A549 (cell line): ENCODE measurements at regions not wholly inside any gene's neighbourhood (a gene's known extent, or its start where the extent isn't known, plus 50 kb on each side); places are given as distances from the start of the nearest gene placed in this dataset.

Experiments used
- ATAC-seq, 2 experiments: fragments of 200-7000 bp in 1 of 2; fragments of >200 bp in 1 of 2; cut with Nextera tagmentation in 1 of 2; cut with Tn5 transposase in 1 of 2; 3 replicates each; pipeline versions ENCODE4 v1.8.0 to v1.9.1; 2018 to 2020; ENCODE audit warnings: mild to moderate bottlenecking in 1 of 2, moderate library complexity in 1 of 2
- CTCF ChIA-PET: fragments of 300-600 bp; sonication (Branson Sonifier 250); formaldehyde crosslinking; extraction: SDS; loops from one replicate; lab custom pipeline; 2021; ENCODE audit warnings: antibody characterized with exemption, inconsistent platforms; lab: Yijun Ruan, JAX
- POLR2A ChIA-PET: fragments of 350-600 bp; formaldehyde crosslinking; extraction: SDS; loops from one replicate; lab custom pipeline; 2021; ENCODE audit warnings: antibody characterized with exemption, inconsistent platforms; lab: Yijun Ruan, JAX
- DNase-seq, 2 experiments: peaks; one replicate each; pipeline versions ENCODE4 v3.0.0 to v3.0.0-alpha.2; 2011 to 2016; ENCODE audit warnings: low read depth in 1 of 2, low spot score in 1 of 2
- FAIRE-seq: peaks from 2 replicates; lab custom pipeline; 2011; peaks lifted over from hg19 to GRCh38; lab: Jason Lieb, UNC
- H3K27ac ChIP-seq, 2 experiments: fragments of >200 bp; sonication (Bioruptor Twin); formaldehyde crosslinking; 3 replicates each; pipeline ENCODE4 v1.5.1; 2016 to 2017
- H3K4me1 ChIP-seq: fragments of >200 bp; sonication (Bioruptor Twin); formaldehyde crosslinking; 3 replicates; pipeline ENCODE4 v1.6.1; 2016
- H3K4me2 ChIP-seq: fragments of >200 bp; sonication (Bioruptor Twin); formaldehyde crosslinking; 3 replicates; pipeline ENCODE4 v1.6.1; 2016
- H3K4me3 ChIP-seq: fragments of >200 bp; sonication (Bioruptor Twin); formaldehyde crosslinking; 3 replicates; pipeline ENCODE4 v1.5.1; 2016
- H3K9me3 ChIP-seq: fragments of >200 bp; sonication (Bioruptor Twin); formaldehyde crosslinking; 3 replicates; pipeline ENCODE4 v1.6.1; 2016
- CBX2 ChIP-seq: fragments of 200-600 bp; sonication (generic); IDR thresholded peaks from 2 replicates; pipeline ENCODE4 v1.6.1; 2016; ENCODE audit warnings: low read depth, mild to moderate bottlenecking, borderline replicate concordance
- CBX8 ChIP-seq: fragments of 200-600 bp; sonication (generic); IDR thresholded peaks from 2 replicates; pipeline ENCODE4 v1.6.1; 2016
- CEBPB ChIP-seq, 2 experiments: fragments of >200 bp in 1 of 2; sonication (Bioruptor Twin) in 1 of 2; formaldehyde crosslinking in 1 of 2; IDR thresholded peaks; 2 replicates each; pipeline ENCODE4 v1.6.1; 2012 to 2016
- CTCF ChIP-seq: fragments of >200 bp; sonication (Bioruptor Twin); formaldehyde crosslinking; IDR thresholded peaks from 3 replicates; pipeline ENCODE4 v1.5.1; 2016
- EHMT2 ChIP-seq: fragments of 200-600 bp; sonication (generic); IDR thresholded peaks from 2 replicates; pipeline ENCODE4 v1.6.1; 2016; ENCODE audit warnings: antibody characterized with exemption, low read depth, mild to moderate bottlenecking, moderate library complexity
- EP300 ChIP-seq, 2 experiments: fragments of >200 bp; sonication (Bioruptor Twin); formaldehyde crosslinking; IDR thresholded peaks; 2 replicates in 1 of 2; 3 replicates in 1 of 2; pipeline ENCODE4 v1.6.1; 2016 to 2017
- GATA3 ChIP-seq: IDR thresholded peaks from 2 replicates; pipeline ENCODE4 v1.6.1; 2012; ENCODE audit warnings: borderline replicate concordance
- KDM5A ChIP-seq: fragments of 200-600 bp; sonication (generic); IDR thresholded peaks from 2 replicates; pipeline ENCODE4 v1.6.1; 2016; ENCODE audit warnings: antibody characterized with exemption, mild to moderate bottlenecking
- MAFK ChIP-seq: fragments of 450-650 bp; IDR thresholded peaks from 2 replicates; pipeline ENCODE4 v1.6.1; 2014; ENCODE audit not compliant: partially characterized antibody
- MYC ChIP-seq: IDR thresholded peaks from 2 replicates; pipeline ENCODE4 v1.6.1; 2012; ENCODE audit warnings: mild to moderate bottlenecking, inconsistent platforms, low read length, improper control_type of control experiment, borderline replicate concordance
- NR3C1 ChIP-seq: fragments of >200 bp; sonication (Bioruptor Twin); formaldehyde crosslinking; IDR thresholded peaks from 3 replicates; pipeline ENCODE4 v1.6.1; 2017
- PHF8 ChIP-seq: fragments of 200-600 bp; sonication (generic); IDR thresholded peaks from 2 replicates; pipeline ENCODE4 v1.6.1; 2016; ENCODE audit warnings: low read depth, mild to moderate bottlenecking, antibody characterized with exemption, moderate library complexity, borderline replicate concordance
- POLR2A ChIP-seq: IDR thresholded peaks from 2 replicates; pipeline ENCODE4 v1.6.1; 2012; ENCODE audit warnings: mild to moderate bottlenecking, low read length
- RFX5 ChIP-seq: fragments of 450-650 bp; IDR thresholded peaks from 2 replicates; pipeline ENCODE4 v1.7.1; 2014; ENCODE audit warnings: antibody characterized with exemption, mild to moderate bottlenecking, moderate library complexity
- RNF2 ChIP-seq: fragments of 200-600 bp; sonication (generic); IDR thresholded peaks from 2 replicates; pipeline ENCODE4 v1.6.1; 2016; ENCODE audit warnings: low read depth, mild to moderate bottlenecking, antibody characterized with exemption, moderate library complexity, borderline replicate concordance
- TFCP2L1 ChIP-seq: fragments of 250-450 bp; sonication (Bioruptor Pico); IDR thresholded peaks from 2 replicates; pipeline ENCODE4 v1.5.0; 2021; ENCODE audit warnings: mild to moderate bottlenecking
- USF2 ChIP-seq: fragments of 450-650 bp; IDR thresholded peaks from 2 replicates; pipeline ENCODE4 v1.6.1; 2014; ENCODE audit warnings: antibody characterized with exemption
- ZNF302 ChIP-seq: fragments of 250-450 bp; sonication (Bioruptor Pico); IDR thresholded peaks from 2 replicates; pipeline ENCODE4 v1.9.0; 2021; ENCODE audit warnings: inconsistent platforms, mild to moderate bottlenecking, moderate library complexity
- ZSCAN20 ChIP-seq: fragments of 250-450 bp; sonication (Bioruptor Pico); IDR thresholded peaks from 2 replicates; pipeline ENCODE4 v1.8.0; 2022; ENCODE audit warnings: mild to moderate bottlenecking, moderate library complexity
- WGBS: methylation state at CpG from one replicate; pipeline ENCODE4 v1.1.6; 2017; ENCODE audit errors: missing lambda C conversion rate; 5-methylcytosine and 5-hydroxymethylcytosine counted together
- TF ChIP-seq, protein P1 (sequence below): fragments of >200 bp; sonication (Bioruptor Twin); formaldehyde crosslinking; IDR thresholded peaks from 3 replicates; pipeline ENCODE4 v1.6.1; 2016

DNA sequence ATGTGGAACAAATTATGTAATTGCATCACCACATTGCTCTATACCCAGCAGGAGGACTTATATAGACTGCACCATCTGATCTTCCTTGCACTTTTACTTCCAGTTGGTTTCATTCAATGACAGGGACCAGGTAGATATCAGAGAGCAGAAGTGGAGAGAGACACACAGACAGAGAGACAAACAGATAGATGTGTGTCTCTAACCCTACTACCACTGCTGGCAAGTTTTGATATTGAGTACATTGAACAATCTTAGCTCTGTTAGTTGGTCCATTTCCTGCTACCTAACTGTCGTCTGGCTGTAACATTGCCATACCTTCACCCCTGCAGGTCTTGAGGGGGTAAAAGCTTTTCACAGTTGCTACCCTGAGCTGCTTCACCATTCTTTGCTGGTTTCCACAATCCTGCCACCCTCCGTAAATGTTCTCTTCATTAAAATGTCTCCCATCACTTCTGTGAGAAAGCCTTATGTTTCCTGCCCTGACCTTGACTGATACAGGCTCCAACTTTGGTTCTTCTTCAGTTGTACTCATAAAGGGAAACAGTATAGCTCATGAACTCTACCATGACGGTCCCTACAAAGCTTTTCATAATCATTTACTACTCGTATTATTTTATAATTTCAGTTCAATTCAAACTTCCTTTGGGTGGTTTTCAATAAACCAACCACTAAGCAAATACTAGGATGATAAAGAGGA, 62.3 kb upstream of the ITGA4 start:
- 59% methylated on average over 4 of the region's 4 CpGs for WGBS
- CTCF ChIA-PET: interaction anchor here (1.3 kb wide), 1 partner anchor 62 kb away, joined by 3 read pairs; the partner anchor contains the start of gene ITGA4

GRCh38 chr2:181395851-181396250, 61.3 kb upstream of the ITGA4 start:
- ATAC-seq (no peak), DNase-seq (no peak), FAIRE-seq (no peak)
- WGBS: 45% methylated on average over 2 of the region's 2 CpGs
- TF ChIP-seq ZSCAN20 (CRISPR knock-in tag): no peak
- no peak for TF ChIP-seq ZNF302 (CRISPR knock-in tag)
- no peak for TF ChIP-seq USF2
- TF ChIP-seq CBX2: no peak
- TF ChIP-seq KDM5A: no peak
- no peak for TF ChIP-seq MAFK
- no peak for TF ChIP-seq CEBPB (IDR thresholded peaks at IDR 0.05)
- TF ChIP-seq, protein P1, sequence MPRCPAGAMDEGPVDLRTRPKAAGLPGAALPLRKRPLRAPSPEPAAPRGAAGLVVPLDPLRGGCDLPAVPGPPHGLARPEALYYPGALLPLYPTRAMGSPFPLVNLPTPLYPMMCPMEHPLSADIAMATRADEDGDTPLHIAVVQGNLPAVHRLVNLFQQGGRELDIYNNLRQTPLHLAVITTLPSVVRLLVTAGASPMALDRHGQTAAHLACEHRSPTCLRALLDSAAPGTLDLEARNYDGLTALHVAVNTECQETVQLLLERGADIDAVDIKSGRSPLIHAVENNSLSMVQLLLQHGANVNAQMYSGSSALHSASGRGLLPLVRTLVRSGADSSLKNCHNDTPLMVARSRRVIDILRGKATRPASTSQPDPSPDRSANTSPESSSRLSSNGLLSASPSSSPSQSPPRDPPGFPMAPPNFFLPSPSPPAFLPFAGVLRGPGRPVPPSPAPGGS: no peak
- no peak for TF ChIP-seq RNF2
- TF ChIP-seq CBX8: no peak
- Histone ChIP-seq H3K4me2 (no peak overlapping the region), H3K4me3 (no peak overlapping the region), H3K27ac (no peak overlapping the region), H3K9me3 (no peaks in the 10 kb centered on the region), H3K4me1 (no peaks in the 10 kb centered on the region)
- CTCF ChIA-PET: no interaction called here
- POLR2A ChIA-PET: no interaction called here

More for the DNA sequence above, 62.3 kb upstream of the ITGA4 start:
- DNase-seq: no peak
- Histone ChIP-seq H3K4me2 (no peak overlapping the region), H3K9me3 (no peaks in the 10 kb centered on the region), H3K4me1 (no peaks in the 10 kb centered on the region), H3K4me3 (no peak overlapping the region), H3K27ac (no peak overlapping the region)
- POLR2A ChIA-PET: no interaction called here
- TF ChIP-seq POLR2A (no peak), TFCP2L1 (CRISPR knock-in tag) (no peak), CBX8 (no peak), CTCF (no peak), RFX5 (no peak), EHMT2 (no peak), PHF8 (no peak)
- no peak for ATAC-seq
- FAIRE-seq: no peak

GRCh38 chr2:181396256-181397123, 60.7 kb upstream of the ITGA4 start:
- H3K27ac ChIP-seq: no peak overlapping the region
- H3K4me2 ChIP-seq: no peak overlapping the region
- CTCF ChIA-PET: no interaction called here
- no peaks in the 10 kb centered on the region for H3K9me3 ChIP-seq
- FAIRE-seq: no peak
- ATAC-seq: no peak
- WGBS: 53% methylated on average over 6 of the region's 6 CpGs
- no peak for DNase-seq
- POLR2A ChIA-PET: no interaction called here
- TF ChIP-seq NR3C1 (no peak), EP300 (IDR thresholded peaks at IDR 0.05) (no peak), CEBPB (IDR thresholded peaks at IDR 0.05) (no peak), GATA3 (no peak), MYC (no peak)
- H3K4me3 ChIP-seq: no peak overlapping the region
- H3K4me1 ChIP-seq: no peaks in the 10 kb centered on the region
